ENCODE measurements at regions not wholly inside any gene's neighbourhood (a gene's known extent, or its start where the extent isn't known, plus 50 kb on each side); places are given as distances from the start of the nearest gene placed in this dataset.

- no peak for FAIRE-seq
Observed at GRCh38 chr2:120854014-120854620, 118.4 kb downstream of the GLI2 start.

GRCh38 chr2:120854766-120855530 lies 119.3 kb downstream of the GLI2 start:
- FAIRE-seq = no peak

GRCh38 chr2:120855855-120856405 lies 120.3 kb downstream of the GLI2 start:
- FAIRE-seq = no peak

- no peak for FAIRE-seq
Observed at GRCh38 chr2:120856421-120856862, 120.8 kb downstream of the GLI2 start.

- no peak for FAIRE-seq
Observed at GRCh38 chr2:120857422-120857821, 121.8 kb downstream of the GLI2 start.

- FAIRE-seq = no peak
Observed at GRCh38 chr2:120857931-120858330, 122.3 kb downstream of the GLI2 start.

GRCh38 chr2:120858361-120859106 lies 122.9 kb downstream of the GLI2 start:
- FAIRE-seq = no peak

GRCh38 chr2:120859128-120859527 lies 123.5 kb downstream of the GLI2 start:
- FAIRE-seq = no peak

- FAIRE-seq = no peak
Observed at GRCh38 chr2:120859814-120860578, 124.3 kb downstream of the GLI2 start.

GRCh38 chr2:120860579-120860922 lies 124.9 kb downstream of the GLI2 start:
- no peak for FAIRE-seq

- FAIRE-seq = no peak
Observed at GRCh38 chr2:120861191-120861575, 125.5 kb downstream of the GLI2 start.

GRCh38 chr2:120861576-120862191 lies 126.0 kb downstream of the GLI2 start:
- no peak for FAIRE-seq

GRCh38 chr2:120862201-120863060 lies 126.8 kb downstream of the GLI2 start:
- FAIRE-seq = no peak

GRCh38 chr2:120863146-120863545 lies 127.5 kb downstream of the GLI2 start:
- no peak for FAIRE-seq

GRCh38 chr2:120863661-120864320 lies 128.1 kb downstream of the GLI2 start:
- FAIRE-seq = no peak

- FAIRE-seq = no peak
Observed at GRCh38 chr2:120864981-120865380, 129.3 kb downstream of the GLI2 start.

GRCh38 chr2:120865656-120866055 lies 130.0 kb downstream of the GLI2 start:
- FAIRE-seq = no peak

GRCh38 chr2:120866071-120866470 lies 130.4 kb downstream of the GLI2 start:
- FAIRE-seq = no peak

GRCh38 chr2:120866483-120867140 lies 130.9 kb downstream of the GLI2 start:
- FAIRE-seq = no peak
